ENCODE measurements at regions not wholly inside any gene's neighbourhood (a gene's known extent, or its start where the extent isn't known, plus 50 kb on each side); places are given as distances from the start of the nearest gene placed in this dataset.

DNA sequence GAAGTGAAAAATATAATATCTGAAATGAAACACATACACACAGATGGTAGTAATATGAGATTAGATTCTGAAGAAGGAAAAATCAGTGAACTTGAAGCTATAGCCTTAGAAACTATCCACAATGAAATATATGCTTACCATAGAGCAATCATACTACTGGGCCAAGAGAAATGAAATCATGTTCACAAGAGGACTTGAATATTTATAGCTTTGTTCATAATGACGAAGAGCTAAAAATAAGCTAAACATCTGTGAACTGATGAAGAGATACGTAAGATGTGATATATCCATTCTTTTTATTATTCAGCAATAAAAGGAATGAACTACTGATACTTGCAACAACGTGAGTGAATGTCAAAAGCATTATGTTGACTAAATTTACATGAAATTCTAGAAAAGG, 92.6 kb upstream of the ALDH1B1 start:
- ChIA-PET CTCF (no interaction called here), POLR2A (no interaction called here)
- intact Hi-C loops (cut with micrococcal nuclease) = no loop called here
- Mint-ChIP-seq H3K9me3 (no peaks in the 10 kb centered on the region), H3K4me3 (no peak overlapping the region), H3K27me3 (peaks cover 9% of the 10 kb centered on the region), H3K4me1 (no peaks in the 10 kb centered on the region), H3K36me3 (ENCODE audit: low read depth) (no peaks in the 10 kb centered on the region), H3K27ac (no peak overlapping the region)
- no peak for ATAC-seq (ENCODE audit: low read depth)
- TF ChIP-seq, protein P1, sequence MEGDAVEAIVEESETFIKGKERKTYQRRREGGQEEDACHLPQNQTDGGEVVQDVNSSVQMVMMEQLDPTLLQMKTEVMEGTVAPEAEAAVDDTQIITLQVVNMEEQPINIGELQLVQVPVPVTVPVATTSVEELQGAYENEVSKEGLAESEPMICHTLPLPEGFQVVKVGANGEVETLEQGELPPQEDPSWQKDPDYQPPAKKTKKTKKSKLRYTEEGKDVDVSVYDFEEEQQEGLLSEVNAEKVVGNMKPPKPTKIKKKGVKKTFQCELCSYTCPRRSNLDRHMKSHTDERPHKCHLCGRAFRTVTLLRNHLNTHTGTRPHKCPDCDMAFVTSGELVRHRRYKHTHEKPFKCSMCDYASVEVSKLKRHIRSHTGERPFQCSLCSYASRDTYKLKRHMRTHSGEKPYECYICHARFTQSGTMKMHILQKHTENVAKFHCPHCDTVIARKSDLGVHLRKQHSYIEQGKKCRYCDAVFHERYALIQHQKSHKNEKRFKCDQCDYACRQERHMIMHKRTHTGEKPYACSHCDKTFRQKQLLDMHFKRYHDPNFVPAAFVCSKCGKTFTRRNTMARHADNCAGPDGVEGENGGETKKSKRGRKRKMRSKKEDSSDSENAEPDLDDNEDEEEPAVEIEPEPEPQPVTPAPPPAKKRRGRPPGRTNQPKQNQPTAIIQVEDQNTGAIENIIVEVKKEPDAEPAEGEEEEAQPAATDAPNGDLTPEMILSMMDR (IDR thresholded peaks at IDR 0.05) = no peak
- no peak for DNase-seq

DNA sequence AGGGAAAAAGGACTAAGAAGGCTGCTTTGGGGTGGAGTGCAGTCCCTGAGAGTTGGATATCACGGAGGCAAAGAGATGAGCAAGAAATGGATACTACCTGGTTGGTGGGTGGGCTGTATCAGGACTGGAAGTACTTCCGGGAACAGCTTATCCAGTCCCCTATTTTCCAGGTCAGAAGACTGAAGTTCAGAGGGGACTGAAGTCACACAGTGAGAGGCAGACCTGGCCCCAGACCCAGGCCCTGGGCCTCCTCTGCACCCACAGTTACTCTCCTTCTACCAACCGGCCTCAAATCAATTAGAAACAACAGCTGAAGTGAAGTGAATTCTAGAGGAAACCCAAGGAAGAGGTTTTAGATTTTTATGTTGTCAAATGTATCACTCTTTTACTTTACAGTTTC, 93.6 kb upstream of the ALDH1B1 start:
- ATAC-seq (ENCODE audit: low read depth) (no peak), DNase-seq (no peak)
- H3K27me3 Mint-ChIP-seq = peaks cover 9% of the 10 kb centered on the region
- no peak overlapping the region for H3K27ac Mint-ChIP-seq
- no peaks in the 10 kb centered on the region for H3K36me3 Mint-ChIP-seq (ENCODE audit: low read depth)
- H3K4me1 Mint-ChIP-seq = no peaks in the 10 kb centered on the region
- intact Hi-C loops (cut with micrococcal nuclease) = no loop called here
- TF ChIP-seq, protein P1 (IDR thresholded peaks at IDR 0.05) = no peak
- ChIA-PET CTCF (no interaction called here), POLR2A (no interaction called here)
- H3K9me3 Mint-ChIP-seq = no peaks in the 10 kb centered on the region
- no peak overlapping the region for H3K4me3 Mint-ChIP-seq

GRCh38 chr9:38298503-38298902, 94.0 kb upstream of the ALDH1B1 start:
- Mint-ChIP-seq H3K27me3 (peaks cover 9% of the 10 kb centered on the region), H3K4me3 (no peak overlapping the region), H3K4me1 (no peaks in the 10 kb centered on the region), H3K9me3 (no peaks in the 10 kb centered on the region), H3K36me3 (ENCODE audit: low read depth) (no peaks in the 10 kb centered on the region), H3K27ac (no peak overlapping the region)
- TF ChIP-seq, protein P1 (IDR thresholded peaks at IDR 0.05) = no peak
- ChIA-PET CTCF (no interaction called here), POLR2A (no interaction called here)
- DNase-seq (no peak), ATAC-seq (ENCODE audit: low read depth) (no peak)
- intact Hi-C loops (cut with micrococcal nuclease) = no loop called here

DNA sequence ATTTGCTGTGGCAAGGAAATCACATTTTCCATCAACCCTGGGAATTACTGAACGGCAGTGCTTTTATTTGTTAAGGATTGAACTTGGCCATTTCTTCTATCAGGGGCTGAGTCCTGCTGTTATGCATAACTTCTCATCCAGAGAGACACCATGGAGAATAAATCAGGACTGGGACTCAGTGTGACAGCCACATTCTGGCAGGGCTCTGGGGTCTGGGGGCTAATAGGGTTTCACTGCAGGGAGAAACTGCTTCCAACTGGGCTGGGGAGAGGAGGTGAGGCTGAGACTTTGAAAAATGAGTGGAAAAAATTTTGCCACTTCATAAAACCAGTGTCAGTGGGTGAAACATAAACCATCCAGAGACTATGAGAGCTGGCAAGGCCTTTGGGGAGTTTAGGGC, 95.7 kb upstream of the ALDH1B1 start:
- no peak overlapping the region for H3K27ac Mint-ChIP-seq
- peaks cover 9% of the 10 kb centered on the region for H3K27me3 Mint-ChIP-seq
- DNase-seq = no peak
- POLR2A ChIA-PET = no interaction called here
- no peaks in the 10 kb centered on the region for H3K36me3 Mint-ChIP-seq (ENCODE audit: low read depth)
- intact Hi-C loops (cut with micrococcal nuclease) = no loop called here
- TF ChIP-seq, protein P1 (IDR thresholded peaks at IDR 0.05) = no peak
- H3K4me1 Mint-ChIP-seq = no peaks in the 10 kb centered on the region
- no peak overlapping the region for H3K4me3 Mint-ChIP-seq
- no peak for ATAC-seq (ENCODE audit: low read depth)
- no peaks in the 10 kb centered on the region for H3K9me3 Mint-ChIP-seq
- CTCF ChIA-PET = no interaction called here

DNA sequence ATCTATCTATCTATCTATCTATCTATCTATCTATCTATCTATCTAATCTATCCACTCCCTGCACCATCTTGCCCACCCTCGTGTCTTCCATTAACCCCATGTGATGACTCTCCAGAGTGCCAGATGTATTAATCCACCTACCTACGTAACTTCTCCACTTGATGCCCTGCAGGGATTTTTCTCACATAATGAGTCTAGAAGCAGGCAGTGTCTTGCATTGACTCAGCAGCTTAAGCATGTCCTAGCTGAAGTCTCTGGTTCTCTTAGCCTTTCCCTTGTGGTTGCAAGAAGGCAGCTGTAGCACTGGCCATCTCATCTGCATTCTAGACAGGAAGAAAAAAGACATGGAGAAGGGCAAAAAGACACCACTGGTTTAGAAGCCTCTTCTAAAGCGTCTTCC, 96.7 kb upstream of the ALDH1B1 start:
- no peaks in the 10 kb centered on the region for H3K4me1 Mint-ChIP-seq
- peaks cover 9% of the 10 kb centered on the region for H3K27me3 Mint-ChIP-seq
- no peak for ATAC-seq (ENCODE audit: low read depth)
- no peak overlapping the region for H3K27ac Mint-ChIP-seq
- ChIA-PET CTCF (no interaction called here), POLR2A (no interaction called here)
- no peak overlapping the region for H3K4me3 Mint-ChIP-seq
- no peaks in the 10 kb centered on the region for H3K36me3 Mint-ChIP-seq (ENCODE audit: low read depth)
- intact Hi-C loops (cut with micrococcal nuclease) = no loop called here
- TF ChIP-seq, protein P1 (IDR thresholded peaks at IDR 0.05) = no peak
- DNase-seq = no peak
- no peaks in the 10 kb centered on the region for H3K9me3 Mint-ChIP-seq
